ENCODE measurements at regions not wholly inside any gene's neighbourhood (a gene's known extent, or its start where the extent isn't known, plus 50 kb on each side); places are given as distances from the start of the nearest gene placed in this dataset.

- no peak for DNase-seq
Observed at GRCh38 chr2:30055548-30055947, 91.3 kb upstream of the YPEL5 start.

- DNase-seq = no peak
Observed at GRCh38 chr2:30060562-30060961, 86.2 kb upstream of the YPEL5 start.

GRCh38 chr2:30068067-30068466, 78.7 kb upstream of the YPEL5 start:
- no peak for DNase-seq

DNA sequence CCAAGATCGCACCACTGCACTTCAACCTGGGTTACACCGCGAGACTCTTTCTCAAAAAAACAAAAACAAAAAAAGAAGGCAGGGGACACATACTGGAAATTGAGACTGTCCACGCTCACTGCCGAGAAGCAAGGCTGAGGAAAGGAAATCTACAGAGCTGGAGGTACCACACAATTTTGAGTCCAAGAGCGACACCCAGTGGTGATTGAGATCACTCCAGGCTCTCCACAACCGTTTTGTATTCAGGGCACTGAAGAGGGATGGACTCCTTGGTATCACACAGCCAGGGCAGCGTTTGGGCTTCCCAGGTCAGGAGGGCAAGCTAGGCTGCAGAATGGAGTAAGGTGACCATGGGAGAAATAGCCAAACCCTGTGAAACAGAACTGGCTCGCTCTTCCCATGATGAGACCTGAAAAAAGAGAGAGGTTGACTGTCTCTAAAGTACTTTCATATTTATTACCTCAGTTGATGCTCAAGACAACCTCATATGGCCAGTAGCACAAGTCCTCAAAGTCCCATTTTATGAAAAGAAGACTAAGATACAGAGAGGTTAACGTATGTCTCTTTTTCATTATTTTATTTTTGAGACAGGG, 74.5 kb upstream of the YPEL5 start:
- DNase-seq = peak; percentile 47

DNA sequence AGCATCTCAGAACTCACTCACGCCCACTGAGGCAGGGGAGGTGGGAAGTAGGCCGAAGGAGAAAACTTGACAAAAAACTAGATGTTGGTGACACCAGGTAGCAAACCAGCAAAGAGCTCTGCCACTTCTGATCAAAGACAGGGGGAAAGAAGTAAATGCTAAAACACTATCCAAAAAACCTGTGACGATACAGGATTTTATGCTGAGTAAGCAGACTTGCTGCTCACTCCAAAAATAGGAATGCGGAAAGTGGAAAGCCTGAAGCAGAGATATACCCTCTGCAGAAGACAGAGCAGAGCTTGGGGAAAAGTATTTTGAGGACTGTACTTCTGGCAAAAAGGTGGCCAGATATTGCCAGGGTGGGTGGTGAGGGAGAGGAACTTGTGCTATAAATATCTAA, 73.3 kb upstream of the YPEL5 start:
- no peak for DNase-seq

GRCh38 chr2:30074023-30074422, 72.8 kb upstream of the YPEL5 start:
- DNase-seq = no peak

DNA sequence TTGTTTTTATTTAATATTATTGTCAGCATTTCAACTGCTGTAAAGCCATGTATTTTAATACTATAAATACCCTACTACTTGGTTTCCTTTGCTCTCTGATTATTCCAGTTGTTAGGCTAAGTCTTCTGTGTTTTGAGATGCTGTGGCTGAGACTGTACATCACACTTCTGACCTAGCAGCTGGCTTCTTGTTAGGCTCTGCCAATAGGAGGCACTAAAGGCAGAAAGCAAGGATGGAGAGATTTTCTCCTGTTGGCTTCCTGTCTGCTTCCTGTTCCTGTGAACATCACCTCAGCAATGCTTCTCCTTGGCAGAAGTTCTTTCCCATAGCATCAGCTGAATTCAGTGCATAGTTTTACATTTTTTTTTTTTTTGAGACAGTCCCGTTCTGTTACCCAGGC, 68.3 kb upstream of the YPEL5 start:
- no peak for DNase-seq

DNA sequence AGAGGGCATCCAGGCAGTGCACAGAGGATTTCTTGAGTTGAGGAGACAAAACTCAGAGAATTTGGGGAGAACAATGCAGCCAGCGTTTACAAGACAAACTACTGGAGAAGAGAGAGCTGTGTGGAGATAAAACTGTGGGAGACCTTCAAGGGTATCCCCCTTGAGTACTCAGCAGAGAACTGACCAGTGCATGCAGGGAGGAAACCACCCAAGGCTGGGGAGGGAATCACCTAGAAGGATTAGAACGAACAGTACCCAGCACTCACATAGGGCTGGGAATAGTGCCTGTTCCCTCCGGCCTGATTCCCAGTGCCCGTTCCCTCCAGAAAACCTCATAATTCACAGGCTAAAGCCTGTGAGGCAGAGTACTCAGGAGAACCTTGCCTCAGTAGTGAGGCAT, 61.9 kb upstream of the YPEL5 start:
- DNase-seq = no peak

DNA sequence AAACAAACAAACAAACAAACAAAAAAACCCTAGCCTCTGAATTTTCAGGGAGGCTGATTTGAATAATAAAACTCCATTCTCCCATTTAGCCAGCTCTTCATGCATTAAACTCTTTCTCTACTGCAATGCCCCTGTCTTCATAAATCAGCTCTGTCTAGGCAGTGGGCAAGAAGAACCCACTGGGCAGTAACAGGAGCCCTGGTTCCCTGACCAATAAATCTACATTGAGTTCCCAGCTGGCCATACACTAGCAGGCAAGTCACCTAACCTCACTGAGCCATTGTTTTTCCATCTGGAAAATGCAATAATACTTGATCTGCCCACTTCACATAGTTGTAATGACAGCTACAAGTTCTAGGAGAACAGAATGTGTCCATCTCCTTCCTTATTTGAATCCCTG, 57.6 kb upstream of the YPEL5 start:
- no peak for DNase-seq

- no peak for DNase-seq
Observed at GRCh38 chr2:30095402-30095801, 51.4 kb upstream of the YPEL5 start.

GRCh38 chr2:30096451-30096850, 50.4 kb upstream of the YPEL5 start:
- no peak for DNase-seq

Measured in NCI-H1048 (cell line).